Transverse colon (tissue), 4 donors: ENCODE measurements at regions not wholly inside any gene's neighbourhood (a gene's known extent, or its start where the extent isn't known, plus 50 kb on each side); places are given as distances from the start of the nearest gene placed in this dataset.
"Not testable (repeated sequence)": the region's sequence is repeated elsewhere in the genome, so short reads cannot be mapped to it uniquely, and the experiment has no call there.

ENCODE experiments used
- EP300 ChIP-seq: sonication (generic); formaldehyde crosslinking; IDR thresholded peaks from one replicate; pipeline ENCODE4 v1.6.1; 2017; ENCODE audit warnings: antibody characterized with exemption, low read depth
- POLR2A ChIP-seq: fragments of 450-650 bp; IDR thresholded peaks from one replicate; pipeline ENCODE4 v1.6.1; 2016; ENCODE audit warnings: antibody characterized with exemption, mild to moderate bottlenecking, moderate library complexity
- POLR2AphosphoS5 ChIP-seq, 3 donors: sonication (generic); formaldehyde crosslinking; IDR thresholded peaks; one replicate each; pipeline ENCODE4 v1.6.1; 2016; ENCODE audit warnings: antibody characterized with exemption in 3 of 3
- TF ChIP-seq, protein P1 (sequence below), 5 experiments: fragments of 200-600 bp in 3 of 5; fragments of 450-650 bp in 2 of 5; sonication (generic) in 3 of 5; IDR thresholded peaks; 1 replicate in 2 of 5; 2 replicates in 3 of 5; pipeline ENCODE4 v1.5.1; 2016 to 2017; ENCODE audit warnings: antibody characterized with exemption in 5 of 5, inconsistent platforms in 3 of 5, mild to moderate bottlenecking in 2 of 5, moderate library complexity in 1 of 5

DNA sequence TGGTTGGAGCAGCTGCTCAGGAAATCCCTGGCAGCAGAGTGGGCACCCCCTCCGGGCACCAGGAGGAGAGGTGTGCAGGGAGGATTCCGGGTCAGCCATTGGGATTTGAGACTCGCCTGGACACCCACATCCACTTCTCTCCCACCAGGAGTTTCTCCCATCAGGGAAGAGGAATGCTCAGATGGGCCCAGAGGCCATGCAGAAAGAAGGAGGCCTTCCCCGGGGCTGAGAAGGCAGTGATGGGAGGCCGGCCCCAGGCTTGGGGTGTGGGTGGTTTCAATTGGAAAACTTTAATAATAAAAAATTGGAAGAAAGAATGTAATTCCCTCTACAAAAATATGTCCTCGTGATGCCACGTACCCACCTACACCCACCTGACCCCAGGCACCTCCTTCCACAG is 249.3 kb upstream of the ANKRD20A1 start:
- TF ChIP-seq POLR2A; EP300; POLR2AphosphoS5 (IDR thresholded peaks at IDR 0.05): not testable (repeated sequence)
- TF ChIP-seq, protein P1, sequence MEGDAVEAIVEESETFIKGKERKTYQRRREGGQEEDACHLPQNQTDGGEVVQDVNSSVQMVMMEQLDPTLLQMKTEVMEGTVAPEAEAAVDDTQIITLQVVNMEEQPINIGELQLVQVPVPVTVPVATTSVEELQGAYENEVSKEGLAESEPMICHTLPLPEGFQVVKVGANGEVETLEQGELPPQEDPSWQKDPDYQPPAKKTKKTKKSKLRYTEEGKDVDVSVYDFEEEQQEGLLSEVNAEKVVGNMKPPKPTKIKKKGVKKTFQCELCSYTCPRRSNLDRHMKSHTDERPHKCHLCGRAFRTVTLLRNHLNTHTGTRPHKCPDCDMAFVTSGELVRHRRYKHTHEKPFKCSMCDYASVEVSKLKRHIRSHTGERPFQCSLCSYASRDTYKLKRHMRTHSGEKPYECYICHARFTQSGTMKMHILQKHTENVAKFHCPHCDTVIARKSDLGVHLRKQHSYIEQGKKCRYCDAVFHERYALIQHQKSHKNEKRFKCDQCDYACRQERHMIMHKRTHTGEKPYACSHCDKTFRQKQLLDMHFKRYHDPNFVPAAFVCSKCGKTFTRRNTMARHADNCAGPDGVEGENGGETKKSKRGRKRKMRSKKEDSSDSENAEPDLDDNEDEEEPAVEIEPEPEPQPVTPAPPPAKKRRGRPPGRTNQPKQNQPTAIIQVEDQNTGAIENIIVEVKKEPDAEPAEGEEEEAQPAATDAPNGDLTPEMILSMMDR (IDR thresholded peaks at IDR 0.05), result not testable (repeated sequence)
